ENCODE measurements at regions not wholly inside any gene's neighbourhood (a gene's known extent, or its start where the extent isn't known, plus 50 kb on each side); places are given as distances from the start of the nearest gene placed in this dataset.

DNA sequence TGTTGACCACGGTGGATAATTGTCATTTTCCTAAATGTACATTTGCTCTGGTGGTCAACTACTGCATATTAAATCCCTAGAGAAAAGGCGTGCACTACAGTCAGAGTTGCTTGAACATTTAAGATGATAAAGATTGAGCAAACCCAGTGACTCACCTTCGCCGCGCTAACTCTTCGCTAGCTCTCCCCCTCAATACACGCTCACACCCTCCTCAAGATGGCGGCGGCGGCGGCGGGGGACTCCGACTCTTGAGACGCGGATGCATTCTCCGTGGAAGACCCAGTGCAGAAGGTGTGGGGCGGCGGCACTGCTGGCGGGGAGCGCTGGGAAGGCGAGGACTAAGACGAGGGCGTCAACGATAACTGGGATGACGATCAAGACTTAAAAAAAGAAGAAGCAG, 79.8 kb upstream of the PFN2 start:
- TF ChIP-seq, protein P1, sequence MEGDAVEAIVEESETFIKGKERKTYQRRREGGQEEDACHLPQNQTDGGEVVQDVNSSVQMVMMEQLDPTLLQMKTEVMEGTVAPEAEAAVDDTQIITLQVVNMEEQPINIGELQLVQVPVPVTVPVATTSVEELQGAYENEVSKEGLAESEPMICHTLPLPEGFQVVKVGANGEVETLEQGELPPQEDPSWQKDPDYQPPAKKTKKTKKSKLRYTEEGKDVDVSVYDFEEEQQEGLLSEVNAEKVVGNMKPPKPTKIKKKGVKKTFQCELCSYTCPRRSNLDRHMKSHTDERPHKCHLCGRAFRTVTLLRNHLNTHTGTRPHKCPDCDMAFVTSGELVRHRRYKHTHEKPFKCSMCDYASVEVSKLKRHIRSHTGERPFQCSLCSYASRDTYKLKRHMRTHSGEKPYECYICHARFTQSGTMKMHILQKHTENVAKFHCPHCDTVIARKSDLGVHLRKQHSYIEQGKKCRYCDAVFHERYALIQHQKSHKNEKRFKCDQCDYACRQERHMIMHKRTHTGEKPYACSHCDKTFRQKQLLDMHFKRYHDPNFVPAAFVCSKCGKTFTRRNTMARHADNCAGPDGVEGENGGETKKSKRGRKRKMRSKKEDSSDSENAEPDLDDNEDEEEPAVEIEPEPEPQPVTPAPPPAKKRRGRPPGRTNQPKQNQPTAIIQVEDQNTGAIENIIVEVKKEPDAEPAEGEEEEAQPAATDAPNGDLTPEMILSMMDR (IDR thresholded peaks at IDR 0.05), result no peak
- TF ChIP-seq SP1 (CRISPR knock-in tag; conservative IDR thresholded peaks at IDR 0.05) (no peak), GRHL2 (CRISPR knock-in tag; IDR thresholded peaks at IDR 0.05; ENCODE audit: insufficient replicate concordance, severe bottlenecking) (no peak), CREB1 (CRISPR knock-in tag; IDR thresholded peaks at IDR 0.05) (no peak), RELA (CRISPR knock-in tag; IDR thresholded peaks at IDR 0.05; ENCODE audit: borderline replicate concordance) (no peak), TCF7 (CRISPR knock-in tag; IDR thresholded peaks at IDR 0.05; ENCODE audit: low read depth) (no peak)
